ENCODE measurements at regions not wholly inside any gene's neighbourhood (a gene's known extent, or its start where the extent isn't known, plus 50 kb on each side); places are given as distances from the start of the nearest gene placed in this dataset.

GRCh38 chr14:100988956-100989355 lies 85.4 kb upstream of the RTL1 start:
- peak overlapping the region; percentile 23 for H3K4me2 ChIP-seq (ENCODE audit: low read length)
- no peak overlapping the region for H3K9ac ChIP-seq (ENCODE audit: low read length)
- peaks cover 15% of the 10 kb centered on the region for H3K4me1 ChIP-seq (ENCODE audit: low read length)

DNA sequence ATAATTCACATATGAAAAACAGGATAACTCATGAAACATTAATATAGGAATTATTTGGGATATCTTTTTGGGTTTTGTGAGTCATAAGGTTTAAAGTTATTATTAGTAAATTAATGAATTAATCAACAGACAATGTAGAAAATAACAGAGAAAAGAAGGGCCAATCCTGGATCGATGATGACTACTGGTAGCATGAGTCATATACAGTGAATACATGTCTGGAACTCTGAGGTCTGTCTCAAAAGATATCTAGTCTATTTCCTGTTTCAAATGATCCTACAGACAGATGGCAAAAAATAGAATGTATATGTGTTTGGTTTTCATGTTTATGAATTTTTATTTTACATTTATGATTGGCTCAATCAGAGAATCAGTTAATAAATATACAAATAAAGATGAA lies 86.4 kb upstream of the RTL1 start:
- H3K4me1 ChIP-seq (ENCODE audit: low read length): peaks cover 15% of the 10 kb centered on the region
- H3K4me2 ChIP-seq (ENCODE audit: low read length): no peak overlapping the region
- no peaks in the 10 kb centered on the region for H3K36me3 ChIP-seq (replicated peaks; ENCODE audit: low read depth, low read length)
- H4K20me1 ChIP-seq (ENCODE audit: insufficient read depth, low read length): no peaks in the 10 kb centered on the region
- H3K4me3 ChIP-seq (ENCODE audit: low read length): no peak overlapping the region
- H3K27me3 ChIP-seq (ENCODE audit: low read depth, low read length): no peaks in the 10 kb centered on the region
- H3K9ac ChIP-seq (ENCODE audit: low read length): no peak overlapping the region
- no peaks in the 10 kb centered on the region for H3K9me3 ChIP-seq (ENCODE audit: insufficient read depth, low read length)
- TF ChIP-seq, protein P1, sequence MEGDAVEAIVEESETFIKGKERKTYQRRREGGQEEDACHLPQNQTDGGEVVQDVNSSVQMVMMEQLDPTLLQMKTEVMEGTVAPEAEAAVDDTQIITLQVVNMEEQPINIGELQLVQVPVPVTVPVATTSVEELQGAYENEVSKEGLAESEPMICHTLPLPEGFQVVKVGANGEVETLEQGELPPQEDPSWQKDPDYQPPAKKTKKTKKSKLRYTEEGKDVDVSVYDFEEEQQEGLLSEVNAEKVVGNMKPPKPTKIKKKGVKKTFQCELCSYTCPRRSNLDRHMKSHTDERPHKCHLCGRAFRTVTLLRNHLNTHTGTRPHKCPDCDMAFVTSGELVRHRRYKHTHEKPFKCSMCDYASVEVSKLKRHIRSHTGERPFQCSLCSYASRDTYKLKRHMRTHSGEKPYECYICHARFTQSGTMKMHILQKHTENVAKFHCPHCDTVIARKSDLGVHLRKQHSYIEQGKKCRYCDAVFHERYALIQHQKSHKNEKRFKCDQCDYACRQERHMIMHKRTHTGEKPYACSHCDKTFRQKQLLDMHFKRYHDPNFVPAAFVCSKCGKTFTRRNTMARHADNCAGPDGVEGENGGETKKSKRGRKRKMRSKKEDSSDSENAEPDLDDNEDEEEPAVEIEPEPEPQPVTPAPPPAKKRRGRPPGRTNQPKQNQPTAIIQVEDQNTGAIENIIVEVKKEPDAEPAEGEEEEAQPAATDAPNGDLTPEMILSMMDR (IDR thresholded peaks at IDR 0.05; ENCODE audit: low read depth, low read length): no peak
- H3K79me2 ChIP-seq (ENCODE audit: low read length): no peaks in the 10 kb centered on the region
- H3K27ac ChIP-seq (ENCODE audit: low read length): no peak overlapping the region
- H2AFZ ChIP-seq (ENCODE audit: low read depth, low read length): no peak overlapping the region

More at GRCh38 chr14:100988956-100989355, 85.4 kb upstream of the RTL1 start:
- no peak overlapping the region for H2AFZ ChIP-seq (ENCODE audit: low read depth, low read length)
- H3K27ac ChIP-seq (ENCODE audit: low read length): peak overlapping the region; percentile 70
- H3K4me3 ChIP-seq (ENCODE audit: low read length): no peak overlapping the region
- no peaks in the 10 kb centered on the region for H3K36me3 ChIP-seq (replicated peaks; ENCODE audit: low read depth, low read length)
- H3K79me2 ChIP-seq (ENCODE audit: low read length): no peaks in the 10 kb centered on the region
- H3K9me3 ChIP-seq (ENCODE audit: insufficient read depth, low read length): no peaks in the 10 kb centered on the region
- no peaks in the 10 kb centered on the region for H3K27me3 ChIP-seq (ENCODE audit: low read depth, low read length)
- no peak for TF ChIP-seq EZH2phosphoT487 (IDR thresholded peaks at IDR 0.05; ENCODE audit: low read depth)
- TF ChIP-seq, protein P1 (IDR thresholded peaks at IDR 0.05; ENCODE audit: low read depth, low read length): no peak
- H4K20me1 ChIP-seq (ENCODE audit: insufficient read depth, low read length): no peaks in the 10 kb centered on the region

GRCh38 chr14:100994082-100994481 lies 90.6 kb upstream of the RTL1 start:
- Histone ChIP-seq H3K9me3 (ENCODE audit: insufficient read depth, low read length) (no peaks in the 10 kb centered on the region), H3K4me3 (ENCODE audit: low read length) (no peak overlapping the region), H3K79me2 (ENCODE audit: low read length) (no peaks in the 10 kb centered on the region), H4K20me1 (ENCODE audit: insufficient read depth, low read length) (no peaks in the 10 kb centered on the region), H3K27me3 (ENCODE audit: low read depth, low read length) (no peaks in the 10 kb centered on the region), H3K4me2 (ENCODE audit: low read length) (no peak overlapping the region), H3K9ac (ENCODE audit: low read length) (no peak overlapping the region), H3K4me1 (ENCODE audit: low read length) (peaks cover 7% of the 10 kb centered on the region), H2AFZ (ENCODE audit: low read depth, low read length) (no peak overlapping the region), H3K36me3 (replicated peaks; ENCODE audit: low read depth, low read length) (no peaks in the 10 kb centered on the region), H3K27ac (ENCODE audit: low read length) (no peak overlapping the region)
- no peak for TF ChIP-seq EZH2phosphoT487 (IDR thresholded peaks at IDR 0.05; ENCODE audit: low read depth)
- TF ChIP-seq, protein P1 (IDR thresholded peaks at IDR 0.05; ENCODE audit: low read depth, low read length): no peak

- TF ChIP-seq, protein P1 (IDR thresholded peaks at IDR 0.05; ENCODE audit: low read depth, low read length): no peak
- TF ChIP-seq EZH2phosphoT487 (IDR thresholded peaks at IDR 0.05; ENCODE audit: low read depth): no peak
- Histone ChIP-seq H3K27me3 (ENCODE audit: low read depth, low read length) (no peaks in the 10 kb centered on the region), H3K9me3 (ENCODE audit: insufficient read depth, low read length) (no peaks in the 10 kb centered on the region), H3K4me2 (ENCODE audit: low read length) (no peak overlapping the region), H3K36me3 (replicated peaks; ENCODE audit: low read depth, low read length) (no peaks in the 10 kb centered on the region), H3K4me3 (ENCODE audit: low read length) (no peak overlapping the region), H3K4me1 (ENCODE audit: low read length) (no peaks in the 10 kb centered on the region), H4K20me1 (ENCODE audit: insufficient read depth, low read length) (no peaks in the 10 kb centered on the region), H2AFZ (ENCODE audit: low read depth, low read length) (no peak overlapping the region), H3K79me2 (ENCODE audit: low read length) (no peaks in the 10 kb centered on the region), H3K27ac (ENCODE audit: low read length) (no peak overlapping the region), H3K9ac (ENCODE audit: low read length) (no peak overlapping the region)
Measured at GRCh38 chr14:100994756-100995330, 91.3 kb upstream of the RTL1 start.

All from OCI-LY3 (cell line).